ENCODE measurements at regions not wholly inside any gene's neighbourhood (a gene's known extent, or its start where the extent isn't known, plus 50 kb on each side); places are given as distances from the start of the nearest gene placed in this dataset.
"Not testable (repeated sequence)": the region's sequence is repeated elsewhere in the genome, so short reads cannot be mapped to it uniquely, and the experiment has no call there.

DNA sequence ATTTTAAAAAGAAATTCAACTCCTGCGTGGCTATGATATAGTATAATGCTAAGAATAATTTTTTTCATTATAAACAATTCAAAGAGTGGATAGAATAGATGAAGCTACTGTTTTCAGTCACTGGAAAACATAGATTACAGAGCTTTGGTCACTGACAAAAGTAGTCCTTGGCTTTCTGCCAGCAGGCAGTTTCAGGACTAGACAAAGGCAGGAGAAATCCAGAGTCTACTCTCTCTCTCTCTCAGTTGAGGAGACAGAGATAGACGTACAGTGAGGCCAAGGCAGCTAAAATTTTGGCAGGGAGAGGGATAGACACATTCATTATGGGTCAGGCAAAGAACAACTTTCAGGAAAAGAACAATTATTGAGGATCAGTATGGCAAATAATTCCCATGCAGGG lies 491.4 kb upstream of the CRIM1 start:
- Histone ChIP-seq H3K4me3 (no peak overlapping the region), H3K27ac (no peak overlapping the region)

DNA sequence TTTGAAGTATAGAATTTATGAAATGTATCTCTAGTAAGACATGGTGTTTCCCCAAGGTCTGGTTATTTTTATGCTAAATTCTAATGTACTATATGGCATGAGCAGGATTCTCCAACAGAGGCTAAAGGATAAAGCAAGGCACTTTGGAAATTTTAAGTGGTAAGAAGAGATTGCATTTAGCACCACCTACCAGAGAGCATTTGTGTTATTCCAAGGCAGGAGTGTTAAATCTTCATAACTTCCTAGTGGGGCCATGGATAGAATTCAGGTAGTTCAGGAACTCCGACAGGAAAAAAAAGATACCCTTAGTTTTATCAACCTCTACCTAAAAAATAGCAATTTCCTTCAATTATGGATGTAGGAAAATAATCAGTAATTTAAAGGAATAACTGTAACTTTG lies 497.4 kb upstream of the CRIM1 start:
- no peak overlapping the region for H3K4me3 ChIP-seq
- no peak overlapping the region for H3K27ac ChIP-seq

DNA sequence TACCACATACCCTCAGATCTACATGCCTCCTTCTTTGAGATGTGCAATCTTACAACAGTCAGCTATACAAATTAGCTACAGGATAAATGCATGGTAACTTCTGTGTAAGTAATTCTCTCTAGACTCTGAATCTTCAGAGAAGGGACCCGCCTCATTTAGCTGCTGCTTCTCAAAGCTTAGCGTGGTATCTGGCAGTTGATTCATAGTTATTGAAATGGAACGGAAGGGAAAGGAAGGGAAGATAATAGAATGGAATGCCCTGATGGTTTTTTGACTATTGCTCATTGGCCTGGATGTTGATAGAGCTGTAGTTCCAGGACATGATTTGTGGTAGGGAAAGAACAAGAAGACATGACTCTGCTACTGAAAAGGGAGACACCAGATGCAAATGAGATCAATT lies 498.1 kb upstream of the CRIM1 start:
- no peak overlapping the region for H3K4me3 ChIP-seq
- H3K27ac ChIP-seq, result no peak overlapping the region

- Histone ChIP-seq H3K4me3 (no peak overlapping the region), H3K27ac (no peak overlapping the region)
Observed at GRCh38 chr2:35831385-35831784, 524.2 kb upstream of the CRIM1 start.

DNA sequence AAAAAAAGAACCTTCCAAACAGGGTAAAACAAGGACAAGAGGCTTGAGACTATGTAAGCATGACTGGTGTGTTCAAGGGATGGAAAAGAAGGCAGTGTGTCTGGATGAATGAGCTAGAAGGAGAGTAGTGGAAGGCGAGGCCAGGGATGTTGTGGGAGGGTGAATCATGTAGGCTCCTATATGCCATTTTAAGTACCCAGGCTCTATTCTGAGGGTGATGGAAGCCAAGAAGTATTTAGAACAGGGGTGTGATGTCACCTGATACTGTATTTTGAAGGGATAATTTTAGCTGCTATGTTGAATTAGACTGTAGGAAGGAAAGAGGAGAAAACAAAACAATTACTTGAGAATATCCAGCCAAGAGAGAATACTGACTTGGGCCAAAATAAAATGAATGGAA lies 524.7 kb upstream of the CRIM1 start:
- H3K27ac ChIP-seq, result no peak overlapping the region
- H3K4me3 ChIP-seq, result no peak overlapping the region

DNA sequence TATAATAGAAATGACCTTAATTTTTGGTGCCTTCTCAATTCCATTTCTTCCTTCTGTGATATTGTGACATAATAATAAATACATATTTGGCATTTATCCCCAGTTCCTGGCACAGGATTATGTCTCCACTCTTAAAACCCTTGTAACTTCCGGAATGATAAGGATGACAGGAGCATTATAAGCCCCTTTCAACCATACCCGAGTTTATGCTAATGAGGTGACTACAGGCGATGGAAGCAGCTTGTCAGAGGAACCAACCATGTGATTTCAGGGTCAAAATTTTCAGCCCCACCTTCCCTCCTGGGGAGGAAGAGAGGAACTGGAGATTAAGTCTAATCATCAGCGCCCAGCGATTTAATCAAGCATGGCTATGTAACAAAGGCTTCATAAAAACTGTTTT lies 528.5 kb upstream of the CRIM1 start:
- no peak overlapping the region for H3K27ac ChIP-seq

GRCh38 chr2:35822716-35823115 lies 532.9 kb upstream of the CRIM1 start:
- Histone ChIP-seq H3K27ac (no peak overlapping the region), H3K4me3 (no peak overlapping the region)

More for the DNA sequence above, 528.5 kb upstream of the CRIM1 start:
- no peak overlapping the region for H3K4me3 ChIP-seq

GRCh38 chr2:35821675-35822074 lies 533.9 kb upstream of the CRIM1 start:
- no peak overlapping the region for H3K4me3 ChIP-seq
- no peak overlapping the region for H3K27ac ChIP-seq

DNA sequence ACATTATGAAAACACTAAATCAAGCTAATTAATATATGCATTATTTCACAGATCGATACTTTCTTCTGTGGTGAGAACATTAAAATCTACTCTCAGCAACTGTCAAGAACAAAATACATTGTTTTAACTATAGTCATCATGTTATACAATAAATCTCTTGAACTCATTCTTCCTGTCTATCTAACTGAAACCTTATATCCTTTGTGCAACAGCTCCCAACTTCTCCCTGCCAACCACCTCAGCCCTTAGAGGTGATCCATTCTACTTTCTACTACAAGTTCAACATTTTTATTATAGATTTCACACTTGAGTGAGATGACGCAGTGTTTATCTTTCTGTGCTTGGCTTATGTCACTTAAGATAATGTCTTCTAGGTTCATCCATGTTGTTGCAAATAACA lies 535.2 kb upstream of the CRIM1 start:
- H3K4me3 ChIP-seq, result no peak overlapping the region

DNA sequence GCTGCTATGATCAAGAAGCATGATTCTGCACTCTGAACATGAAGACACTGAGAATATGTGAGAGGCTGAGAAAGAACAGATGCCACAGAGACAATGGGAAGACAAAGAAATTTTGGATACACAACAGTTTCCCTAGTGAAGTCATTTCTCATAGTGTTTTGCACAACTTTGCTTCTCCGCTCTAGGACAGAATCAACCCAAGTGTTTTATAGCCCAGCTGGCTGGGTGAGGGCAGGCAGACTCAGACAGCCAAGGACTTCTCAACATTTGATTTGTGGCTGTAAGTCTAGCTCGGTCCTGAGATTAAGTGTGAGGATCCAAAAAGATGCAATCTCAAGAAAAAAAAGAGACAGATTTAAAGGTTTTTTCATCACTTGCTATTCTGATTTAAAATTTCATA lies 536.5 kb upstream of the CRIM1 start:
- Histone ChIP-seq H3K27ac (no peak overlapping the region), H3K4me3 (no peak overlapping the region)

More for the DNA sequence above, 535.2 kb upstream of the CRIM1 start:
- no peak overlapping the region for H3K27ac ChIP-seq

- not testable (repeated sequence) for H3K4me3 ChIP-seq, H3K27ac ChIP-seq
Observed at GRCh38 chr2:35818359-35818758, 537.2 kb upstream of the CRIM1 start.

DNA sequence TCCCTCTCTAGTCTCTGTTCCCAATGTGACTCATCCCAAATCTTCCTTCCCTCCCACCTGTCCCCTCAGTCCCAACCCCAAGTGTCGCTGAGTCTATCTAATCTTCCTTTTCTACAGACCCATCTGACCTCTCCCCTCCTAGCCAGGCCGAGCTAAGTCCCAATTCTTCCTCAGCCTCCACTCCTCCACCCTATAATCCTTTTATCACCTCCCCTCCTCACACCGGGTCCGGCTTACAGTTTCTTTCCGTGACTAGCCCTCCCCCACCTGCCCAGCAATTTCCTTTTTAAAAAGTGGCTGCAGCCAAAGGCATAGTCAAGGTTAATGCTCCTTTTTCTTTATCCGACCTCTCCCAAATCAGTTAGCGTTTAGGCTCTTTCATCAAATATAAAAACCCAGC lies 541.0 kb upstream of the CRIM1 start:
- not testable (repeated sequence) for H3K4me3 ChIP-seq, H3K27ac ChIP-seq

GRCh38 chr2:35803126-35803525 lies 552.5 kb upstream of the CRIM1 start:
- Histone ChIP-seq H3K4me3 (no peak overlapping the region), H3K27ac (no peak overlapping the region)

DNA sequence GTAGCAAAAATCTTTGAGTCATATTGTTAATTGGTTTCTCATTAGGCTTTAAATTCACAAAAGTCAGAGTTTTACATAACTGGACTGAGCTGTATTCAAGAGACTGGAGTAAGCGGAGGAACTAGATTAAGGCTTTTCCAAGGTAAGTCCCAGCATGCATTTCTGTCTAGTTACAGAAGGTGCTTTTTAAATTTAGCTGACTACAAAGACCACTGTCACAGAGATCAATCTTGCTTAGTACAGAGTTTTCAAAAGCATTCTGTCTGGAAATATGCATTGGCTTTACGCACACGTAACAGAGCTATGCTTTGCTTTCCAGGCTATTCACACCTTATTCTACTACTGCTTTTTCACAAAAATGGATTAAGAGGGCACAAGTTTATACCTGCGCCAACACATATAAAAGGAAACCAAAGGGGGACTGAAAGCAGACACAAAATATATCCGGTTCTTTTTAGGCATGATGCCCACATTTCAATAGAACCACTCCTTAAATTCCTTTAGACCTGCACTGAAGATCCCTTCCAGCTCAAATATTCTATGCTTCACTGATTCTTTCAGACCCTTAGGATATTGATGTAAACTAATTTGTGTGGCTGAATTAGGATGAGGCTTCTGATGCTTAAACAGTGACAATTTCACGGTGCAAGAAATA lies 560.7 kb upstream of the CRIM1 start:
- Histone ChIP-seq H3K27ac (no peak overlapping the region), H3K4me3 (no peak overlapping the region)

DNA sequence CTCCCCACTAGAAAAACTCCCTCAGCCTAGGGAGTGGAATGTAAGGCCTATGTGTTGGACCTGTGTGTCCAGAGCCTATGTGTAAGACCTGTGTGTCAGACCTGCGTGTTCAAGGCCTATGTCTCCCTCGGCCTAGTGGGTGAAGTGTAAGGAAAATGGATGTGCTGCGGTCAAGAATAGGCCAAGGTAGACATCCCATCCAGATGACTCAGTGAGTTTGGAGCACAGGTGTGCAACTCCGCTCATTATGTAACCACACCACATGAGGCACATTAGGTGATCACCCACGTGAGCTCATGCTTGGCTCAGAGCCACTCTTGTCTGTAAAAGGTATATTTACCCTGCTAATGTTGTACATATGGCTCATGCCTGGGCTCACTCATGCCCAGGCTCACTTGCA lies 565.3 kb upstream of the CRIM1 start:
- no peak overlapping the region for H3K4me3 ChIP-seq
- no peak overlapping the region for H3K27ac ChIP-seq

GRCh38 chr2:35788543-35788942 lies 567.0 kb upstream of the CRIM1 start:
- no peak overlapping the region for H3K27ac ChIP-seq
- no peak overlapping the region for H3K4me3 ChIP-seq

GRCh38 chr2:35787302-35788031 lies 568.1 kb upstream of the CRIM1 start:
- no peak overlapping the region for H3K4me3 ChIP-seq
- H3K27ac ChIP-seq, result no peak overlapping the region

DNA sequence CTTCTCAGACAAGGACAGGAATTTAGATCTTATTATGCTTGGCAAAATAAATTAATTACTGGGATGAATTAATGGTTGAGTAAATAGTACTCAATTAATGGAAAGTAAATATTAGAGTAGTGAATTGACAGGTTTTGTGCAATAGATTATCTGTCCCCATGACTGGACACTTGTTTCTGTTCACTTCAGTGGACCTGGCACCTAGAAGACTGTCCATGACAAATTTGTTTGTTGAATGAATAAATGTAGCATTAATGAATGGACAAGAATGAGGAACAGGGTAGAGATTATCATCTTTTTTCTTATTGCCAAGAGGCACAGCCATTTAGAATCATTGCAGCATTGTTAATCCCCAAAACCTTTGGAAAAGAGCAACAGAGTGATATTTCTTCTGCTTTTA lies 570.0 kb upstream of the CRIM1 start:
- Histone ChIP-seq H3K27ac (no peak overlapping the region), H3K4me3 (no peak overlapping the region)

GRCh38 chr2:35784777-35785176 lies 570.8 kb upstream of the CRIM1 start:
- no peak overlapping the region for H3K4me3 ChIP-seq
- H3K27ac ChIP-seq, result no peak overlapping the region

GRCh38 chr2:35783723-35784122 lies 571.9 kb upstream of the CRIM1 start:
- H3K4me3 ChIP-seq, result no peak overlapping the region
- H3K27ac ChIP-seq, result no peak overlapping the region

DNA sequence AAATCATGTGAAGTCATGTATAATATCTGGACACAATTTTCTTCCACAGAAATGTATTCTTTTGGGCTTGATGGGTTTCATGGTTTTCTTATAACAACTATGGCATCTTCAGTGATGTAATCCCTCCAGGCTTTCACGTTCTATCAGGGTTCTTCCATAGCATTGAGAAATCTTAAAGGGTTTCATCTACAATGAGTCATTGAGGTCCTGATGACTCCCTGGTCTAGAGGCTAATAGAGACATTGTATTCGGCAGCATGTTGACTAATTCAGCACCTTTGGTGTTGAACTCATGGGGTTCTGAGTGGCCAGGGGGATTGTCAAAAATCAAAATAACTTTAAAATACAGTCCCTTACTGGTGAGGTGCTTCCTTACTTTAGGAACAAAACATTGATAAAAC lies 614.0 kb upstream of the CRIM1 start:
- Histone ChIP-seq H3K27ac (no peak overlapping the region), H3K4me3 (no peak overlapping the region)

- Histone ChIP-seq H3K4me3 (no peak overlapping the region), H3K27ac (no peak overlapping the region)
Observed at GRCh38 chr2:35731674-35732073, 623.9 kb upstream of the CRIM1 start.

Measured in skin epidermis (tissue), 12 donors.